ENCODE measurements at regions not wholly inside any gene's neighbourhood (a gene's known extent, or its start where the extent isn't known, plus 50 kb on each side); places are given as distances from the start of the nearest gene placed in this dataset.

GRCh38 chr5:120225524-120225923 lies 238.6 kb upstream of the PRR16 start:
- TF ChIP-seq CTCF (IDR thresholded peaks at IDR 0.05) (no peak), EZH2 (IDR thresholded peaks at IDR 0.05; ENCODE audit: borderline replicate concordance, insufficient read depth, low read depth, low read length, poor library complexity, severe bottlenecking) (no peak)
- Mint-ChIP-seq H3K4me1 (no peaks in the 10 kb centered on the region), H3K4me3 (no peak overlapping the region), H3K27ac (no peak overlapping the region), H3K27me3 (no peaks in the 10 kb centered on the region), H3K9me3 (ENCODE audit: insufficient read depth) (peaks cover 3% of the 10 kb centered on the region)
- no peaks in the 10 kb centered on the region for H4K20me1 ChIP-seq (ENCODE audit: control insufficient read depth, insufficient read depth, low read length, poor library complexity, severe bottlenecking)
- H3K4me3 ChIP-seq (ENCODE audit: control extremely low read depth in 1 of 5, extremely low read depth in 1 of 5, insufficient read depth in 1 of 5, low read depth in 2 of 5, low read length in 4 of 5): no peak overlapping the region
- H3K27ac ChIP-seq (ENCODE audit: low read length in 2 of 2): no peak overlapping the region
- H3K36me3 ChIP-seq (replicated peaks in 1 of 2; ENCODE audit: control extremely low read depth in 1 of 2, control insufficient read depth in 1 of 2, extremely low read depth in 1 of 2, insufficient read depth in 2 of 2, low read length in 1 of 2): no peaks in the 10 kb centered on the region
- no peak overlapping the region for H2AFZ ChIP-seq (ENCODE audit: insufficient read depth, low read depth, low read length, poor library complexity, severe bottlenecking)
- no peak for ATAC-seq (ENCODE audit: low read depth)
- peaks cover 0 to 2% (median 0%) of the 10 kb centered on the region in 3 donors for H3K9me3 ChIP-seq (ENCODE audit: control extremely low read depth in 1 of 3, control insufficient read depth in 2 of 3, insufficient read depth in 1 of 3, low read length in 2 of 3)
- H3K79me2 ChIP-seq (ENCODE audit: control insufficient read depth, insufficient read depth, low read length): no peaks in the 10 kb centered on the region
- no peaks in the 10 kb centered on the region for H3K27me3 ChIP-seq (replicated peaks in 1 of 4; ENCODE audit: control extremely low read depth in 1 of 4, control insufficient read depth in 3 of 4, insufficient read depth in 4 of 4, low read length in 3 of 4)
- H3K4me1 ChIP-seq (ENCODE audit: control insufficient read depth in 2 of 2, insufficient read depth in 2 of 2, low read length in 2 of 2): no peaks in the 10 kb centered on the region
- POLR2A ChIA-PET: no interaction called here
- intact Hi-C loops (cut with micrococcal nuclease): no loop called here
- CTCF ChIA-PET: no interaction called here
- WGBS (ENCODE audit: insufficient coverage): no CpG with 5 or more reads among the region's 2 CpGs
- DNase-seq: no peak
- no peak overlapping the region for H3K9ac ChIP-seq (ENCODE audit: low read length)
- no peak overlapping the region for H3K4me2 ChIP-seq (replicated peaks; ENCODE audit: low read depth, low read length, poor library complexity, severe bottlenecking)

DNA sequence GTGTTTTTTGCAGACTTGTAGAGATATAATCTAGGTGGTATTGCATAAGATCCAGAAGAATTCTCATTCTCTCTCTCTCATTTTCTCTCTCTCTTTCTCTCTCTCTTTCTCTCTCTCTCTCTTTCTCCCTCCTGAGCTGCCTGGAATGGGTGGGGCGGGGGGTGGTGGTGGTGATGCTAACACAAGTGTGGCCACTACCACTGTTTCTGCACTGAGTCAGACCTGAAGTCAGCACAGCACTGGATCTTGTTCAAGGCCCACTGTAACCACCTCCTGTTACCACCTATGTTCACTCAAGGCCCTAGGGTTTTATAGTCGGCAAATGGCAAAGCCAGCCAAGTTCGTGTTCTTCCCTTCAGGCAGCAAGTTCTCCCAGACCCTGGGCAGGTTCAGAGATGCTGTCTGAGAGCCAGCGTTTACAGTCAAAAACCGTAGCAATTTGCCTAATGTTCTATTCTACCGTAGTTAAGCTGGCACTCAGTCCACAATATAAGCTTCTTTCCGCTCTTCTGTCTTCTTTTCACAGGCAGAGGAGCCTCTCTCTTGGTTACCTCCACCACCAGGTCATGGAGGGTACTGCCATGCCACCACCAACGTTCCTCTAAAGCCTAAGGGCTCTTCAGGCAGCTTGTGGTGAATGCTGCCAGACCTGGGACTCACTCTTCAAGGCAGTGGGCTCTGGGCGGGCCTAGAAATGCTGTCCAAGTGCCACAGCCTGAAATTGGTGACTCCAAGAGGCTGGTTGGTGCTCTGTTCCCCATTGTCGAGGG lies 235.7 kb upstream of the PRR16 start:
- Mint-ChIP-seq H3K4me1 (no peaks in the 10 kb centered on the region), H3K4me3 (no peak overlapping the region), H3K9me3 (ENCODE audit: insufficient read depth) (peaks cover 3% of the 10 kb centered on the region), H3K27me3 (no peaks in the 10 kb centered on the region), H3K27ac (no peak overlapping the region)
- Histone ChIP-seq H3K4me2 (replicated peaks; ENCODE audit: low read depth, low read length, poor library complexity, severe bottlenecking) (no peak overlapping the region), H3K4me3 (ENCODE audit: control extremely low read depth in 1 of 5, extremely low read depth in 1 of 5, insufficient read depth in 1 of 5, low read depth in 2 of 5, low read length in 4 of 5) (no peak overlapping the region), H3K79me2 (ENCODE audit: control insufficient read depth, insufficient read depth, low read length) (no peaks in the 10 kb centered on the region), H2AFZ (ENCODE audit: insufficient read depth, low read depth, low read length, poor library complexity, severe bottlenecking) (no peak overlapping the region), H3K27me3 (replicated peaks in 1 of 4; ENCODE audit: control extremely low read depth in 1 of 4, control insufficient read depth in 3 of 4, insufficient read depth in 4 of 4, low read length in 3 of 4) (no peaks in the 10 kb centered on the region), H3K9ac (ENCODE audit: low read length) (no peak overlapping the region), H3K4me1 (ENCODE audit: control insufficient read depth in 2 of 2, insufficient read depth in 2 of 2, low read length in 2 of 2) (no peaks in the 10 kb centered on the region), H4K20me1 (ENCODE audit: control insufficient read depth, insufficient read depth, low read length, poor library complexity, severe bottlenecking) (no peaks in the 10 kb centered on the region), H3K9me3 (ENCODE audit: control extremely low read depth in 1 of 3, control insufficient read depth in 2 of 3, insufficient read depth in 1 of 3, low read length in 2 of 3) (peaks cover 0 to 2% (median 0%) of the 10 kb centered on the region in 3 donors), H3K36me3 (replicated peaks in 1 of 2; ENCODE audit: control extremely low read depth in 1 of 2, control insufficient read depth in 1 of 2, extremely low read depth in 1 of 2, insufficient read depth in 2 of 2, low read length in 1 of 2) (no peaks in the 10 kb centered on the region), H3K27ac (ENCODE audit: low read length in 2 of 2) (no peak overlapping the region)
- ATAC-seq (ENCODE audit: low read depth) (no peak), DNase-seq (no peak)
- ChIA-PET POLR2A (no interaction called here), CTCF (no interaction called here)
- intact Hi-C loops (cut with micrococcal nuclease): no loop called here
- WGBS (ENCODE audit: insufficient coverage): 86% methylated on average over 9 of the region's 10 CpGs
- TF ChIP-seq EZH2 (IDR thresholded peaks at IDR 0.05; ENCODE audit: borderline replicate concordance, insufficient read depth, low read depth, low read length, poor library complexity, severe bottlenecking): no peak
- TF ChIP-seq CTCF (IDR thresholded peaks at IDR 0.05): no peak

Data from B cell (primary cell).